ENCODE measurements at regions not wholly inside any gene's neighbourhood (a gene's known extent, or its start where the extent isn't known, plus 50 kb on each side); places are given as distances from the start of the nearest gene placed in this dataset.
A peak's percentile ranks its signal among the peaks of the same experiment; 100 is the strongest.
"Not testable (repeated sequence)": the region's sequence is repeated elsewhere in the genome, so short reads cannot be mapped to it uniquely, and the experiment has no call there.

GRCh38 chr10:21363731-21364104, 161.8 kb downstream of the SKIDA1 start:
- intact Hi-C loops (cut with DNase I), result no loop called here

GRCh38 chr10:21363092-21363730, 162.3 kb downstream of the SKIDA1 start:
- Histone ChIP-seq H3K27ac (ENCODE audit: low read depth in 1 of 2, low read length in 2 of 2) (no peak overlapping the region), H3K4me3 (ENCODE audit: low read length in 2 of 2) (no peak overlapping the region), H3K27me3 (ENCODE audit: control insufficient read depth in 1 of 2, insufficient read depth in 2 of 2, low read length in 1 of 2) (no peaks in the 10 kb centered on the region), H3K9me3 (ENCODE audit: control insufficient read depth, low read length) (no peaks in the 10 kb centered on the region), H3K36me3 (ENCODE audit: control insufficient read depth in 1 of 2, insufficient read depth in 2 of 2, low read length in 1 of 2) (no peaks in the 10 kb centered on the region), H3K4me1 (ENCODE audit: control insufficient read depth in 1 of 2, insufficient read depth in 2 of 2, low read length in 2 of 2) (no peaks in the 10 kb centered on the region)
- intact Hi-C loops (cut with DNase I), result no loop called here
- 52 to 55% methylated on average over 4 of the region's 4 CpGs for WGBS, 2 donors
- ATAC-seq (ENCODE audit: low FRiP score) (no peak), DNase-seq (no peak)

More at GRCh38 chr10:21363731-21364104, 161.8 kb downstream of the SKIDA1 start:
- Histone ChIP-seq H3K4me3 (ENCODE audit: low read length in 2 of 2) (no peak overlapping the region), H3K27ac (ENCODE audit: low read depth in 1 of 2, low read length in 2 of 2) (no peak overlapping the region), H3K9me3 (ENCODE audit: control insufficient read depth, low read length) (no peaks in the 10 kb centered on the region), H3K36me3 (ENCODE audit: control insufficient read depth in 1 of 2, insufficient read depth in 2 of 2, low read length in 1 of 2) (no peaks in the 10 kb centered on the region), H3K27me3 (ENCODE audit: control insufficient read depth in 1 of 2, insufficient read depth in 2 of 2, low read length in 1 of 2) (no peaks in the 10 kb centered on the region), H3K4me1 (ENCODE audit: control insufficient read depth in 1 of 2, insufficient read depth in 2 of 2, low read length in 2 of 2) (no peaks in the 10 kb centered on the region)
- DNase-seq (no peak), ATAC-seq (ENCODE audit: low FRiP score) (no peak)
- 85 to 86% methylated on average over 3 of the region's 3 CpGs for WGBS, 2 donors

- H3K27ac ChIP-seq (ENCODE audit: low read depth in 1 of 2, low read length in 2 of 2), result no peak overlapping the region
- 89 to 92% methylated on average over 2 of the region's 2 CpGs for WGBS, 2 donors
- no peak for ATAC-seq (ENCODE audit: low FRiP score)
- H3K36me3 ChIP-seq (ENCODE audit: control insufficient read depth in 1 of 2, insufficient read depth in 2 of 2, low read length in 1 of 2), result no peaks in the 10 kb centered on the region
- no peaks in the 10 kb centered on the region for H3K27me3 ChIP-seq (ENCODE audit: control insufficient read depth in 1 of 2, insufficient read depth in 2 of 2, low read length in 1 of 2)
- DNase-seq, result no peak
- intact Hi-C loops (cut with DNase I), result no loop called here
- no peak overlapping the region for H3K4me3 ChIP-seq (ENCODE audit: low read length in 2 of 2)
- no peaks in the 10 kb centered on the region for H3K4me1 ChIP-seq (ENCODE audit: control insufficient read depth in 1 of 2, insufficient read depth in 2 of 2, low read length in 2 of 2)
- H3K9me3 ChIP-seq (ENCODE audit: control insufficient read depth, low read length), result no peaks in the 10 kb centered on the region
Measured at GRCh38 chr10:21359202-21359601, 166.3 kb downstream of the SKIDA1 start.

GRCh38 chr10:21355591-21356011, 169.9 kb downstream of the SKIDA1 start:
- H3K36me3 ChIP-seq (ENCODE audit: control insufficient read depth in 1 of 2, insufficient read depth in 2 of 2, low read length in 1 of 2), result no peaks in the 10 kb centered on the region
- H3K27me3 ChIP-seq (ENCODE audit: control insufficient read depth in 1 of 2, insufficient read depth in 2 of 2, low read length in 1 of 2), result no peaks in the 10 kb centered on the region
- DNase-seq (no peak), ATAC-seq (ENCODE audit: low FRiP score) (no peak)
- no peak overlapping the region for H3K27ac ChIP-seq (ENCODE audit: low read depth in 1 of 2, low read length in 2 of 2)
- no peaks in the 10 kb centered on the region for H3K4me1 ChIP-seq (ENCODE audit: control insufficient read depth in 1 of 2, insufficient read depth in 2 of 2, low read length in 2 of 2)
- no peak overlapping the region for H3K4me3 ChIP-seq (ENCODE audit: low read length in 2 of 2)
- H3K9me3 ChIP-seq (ENCODE audit: control insufficient read depth, low read length), result peaks cover 1% of the 10 kb centered on the region
- WGBS, 2 donors, result 42 to 53% methylated on average over 2 of the region's 2 CpGs
- intact Hi-C loops (cut with DNase I), result no loop called here

GRCh38 chr10:21352886-21353285, 172.6 kb downstream of the SKIDA1 start:
- H3K4me3 ChIP-seq (ENCODE audit: low read length in 2 of 2), result no peak overlapping the region
- peaks cover 1% of the 10 kb centered on the region for H3K9me3 ChIP-seq (ENCODE audit: control insufficient read depth, low read length)
- H3K4me1 ChIP-seq (ENCODE audit: control insufficient read depth in 1 of 2, insufficient read depth in 2 of 2, low read length in 2 of 2), result peaks cover 1 to 5% of the 10 kb centered on the region in 2 donors
- no peaks in the 10 kb centered on the region for H3K36me3 ChIP-seq (ENCODE audit: control insufficient read depth in 1 of 2, insufficient read depth in 2 of 2, low read length in 1 of 2)
- DNase-seq, result no peak
- whole genome bisulfite sequencing, 2 donors, result 81 to 87% methylated on average over 1 of the region's 1 CpG
- ATAC-seq (ENCODE audit: low FRiP score), result no peak
- intact Hi-C loops (cut with DNase I), result no loop called here
- H3K27ac ChIP-seq (ENCODE audit: low read depth in 1 of 2, low read length in 2 of 2), result no peak overlapping the region
- H3K27me3 ChIP-seq (ENCODE audit: control insufficient read depth in 1 of 2, insufficient read depth in 2 of 2, low read length in 1 of 2), result no peaks in the 10 kb centered on the region

GRCh38 chr10:21351594-21351993, 173.9 kb downstream of the SKIDA1 start:
- H3K4me1 ChIP-seq (ENCODE audit: control insufficient read depth in 1 of 2, insufficient read depth in 2 of 2, low read length in 2 of 2); H3K36me3 ChIP-seq (ENCODE audit: control insufficient read depth in 1 of 2, insufficient read depth in 2 of 2, low read length in 1 of 2); H3K27me3 ChIP-seq (ENCODE audit: control insufficient read depth in 1 of 2, insufficient read depth in 2 of 2, low read length in 1 of 2); intact Hi-C loops (cut with DNase I); ATAC-seq (ENCODE audit: low FRiP score); DNase-seq; H3K27ac ChIP-seq (ENCODE audit: low read depth in 1 of 2, low read length in 2 of 2); H3K4me3 ChIP-seq (ENCODE audit: low read length in 2 of 2); H3K9me3 ChIP-seq (ENCODE audit: control insufficient read depth, low read length): not testable (repeated sequence)
- 85 to 96% methylated on average over 2 of the region's 2 CpGs for WGBS, 2 donors

GRCh38 chr10:21349912-21350286, 175.6 kb downstream of the SKIDA1 start:
- H3K4me1 ChIP-seq (ENCODE audit: control insufficient read depth in 1 of 2, insufficient read depth in 2 of 2, low read length in 2 of 2), result peaks cover 1 to 5% of the 10 kb centered on the region in 2 donors
- peaks cover 1% of the 10 kb centered on the region for H3K9me3 ChIP-seq (ENCODE audit: control insufficient read depth, low read length)
- no peak for DNase-seq
- ATAC-seq (ENCODE audit: low FRiP score), result peak; percentile 11
- 4 to 9% methylated on average over 3 of the region's 3 CpGs for WGBS, 2 donors
- no peaks in the 10 kb centered on the region for H3K27me3 ChIP-seq (ENCODE audit: control insufficient read depth in 1 of 2, insufficient read depth in 2 of 2, low read length in 1 of 2)
- H3K4me3 ChIP-seq (ENCODE audit: low read length in 2 of 2), result no peak overlapping the region
- H3K36me3 ChIP-seq (ENCODE audit: control insufficient read depth in 1 of 2, insufficient read depth in 2 of 2, low read length in 1 of 2), result no peaks in the 10 kb centered on the region
- intact Hi-C loops (cut with DNase I), result no loop called here
- no peak overlapping the region for H3K27ac ChIP-seq (ENCODE audit: low read depth in 1 of 2, low read length in 2 of 2)

GRCh38 chr10:21347785-21348170, 177.7 kb downstream of the SKIDA1 start:
- Histone ChIP-seq H3K36me3 (ENCODE audit: control insufficient read depth in 1 of 2, insufficient read depth in 2 of 2, low read length in 1 of 2) (no peaks in the 10 kb centered on the region), H3K4me1 (ENCODE audit: control insufficient read depth in 1 of 2, insufficient read depth in 2 of 2, low read length in 2 of 2) (peaks cover 1 to 5% of the 10 kb centered on the region in 2 donors), H3K9me3 (ENCODE audit: control insufficient read depth, low read length) (peaks cover 1% of the 10 kb centered on the region), H3K4me3 (ENCODE audit: low read length in 2 of 2) (no peak overlapping the region), H3K27me3 (ENCODE audit: control insufficient read depth in 1 of 2, insufficient read depth in 2 of 2, low read length in 1 of 2) (no peaks in the 10 kb centered on the region), H3K27ac (ENCODE audit: low read depth in 1 of 2, low read length in 2 of 2) (no peak overlapping the region)
- 78 to 88% methylated on average over 2 of the region's 2 CpGs for WGBS, 2 donors
- DNase-seq (no peak), ATAC-seq (ENCODE audit: low FRiP score) (no peak)
- intact Hi-C loops (cut with DNase I), result no loop called here

GRCh38 chr10:21347043-21347784, 178.3 kb downstream of the SKIDA1 start:
- no peak for DNase-seq
- peaks cover under 1% of the 10 kb centered on the region for H3K9me3 ChIP-seq (ENCODE audit: control insufficient read depth, low read length)
- no peak for ATAC-seq (ENCODE audit: low FRiP score)
- 88 to 96% methylated on average over 7 of the region's 7 CpGs for WGBS, 2 donors
- peaks cover 1 to 5% of the 10 kb centered on the region in 2 donors for H3K4me1 ChIP-seq (ENCODE audit: control insufficient read depth in 1 of 2, insufficient read depth in 2 of 2, low read length in 2 of 2)
- intact Hi-C loops (cut with DNase I), result no loop called here
- no peaks in the 10 kb centered on the region for H3K27me3 ChIP-seq (ENCODE audit: control insufficient read depth in 1 of 2, insufficient read depth in 2 of 2, low read length in 1 of 2)
- no peak overlapping the region for H3K4me3 ChIP-seq (ENCODE audit: low read length in 2 of 2)
- no peaks in the 10 kb centered on the region for H3K36me3 ChIP-seq (ENCODE audit: control insufficient read depth in 1 of 2, insufficient read depth in 2 of 2, low read length in 1 of 2)
- no peak overlapping the region for H3K27ac ChIP-seq (ENCODE audit: low read depth in 1 of 2, low read length in 2 of 2)
